ENCODE measurements at regions not wholly inside any gene's neighbourhood (a gene's known extent, or its start where the extent isn't known, plus 50 kb on each side); places are given as distances from the start of the nearest gene placed in this dataset.

DNA sequence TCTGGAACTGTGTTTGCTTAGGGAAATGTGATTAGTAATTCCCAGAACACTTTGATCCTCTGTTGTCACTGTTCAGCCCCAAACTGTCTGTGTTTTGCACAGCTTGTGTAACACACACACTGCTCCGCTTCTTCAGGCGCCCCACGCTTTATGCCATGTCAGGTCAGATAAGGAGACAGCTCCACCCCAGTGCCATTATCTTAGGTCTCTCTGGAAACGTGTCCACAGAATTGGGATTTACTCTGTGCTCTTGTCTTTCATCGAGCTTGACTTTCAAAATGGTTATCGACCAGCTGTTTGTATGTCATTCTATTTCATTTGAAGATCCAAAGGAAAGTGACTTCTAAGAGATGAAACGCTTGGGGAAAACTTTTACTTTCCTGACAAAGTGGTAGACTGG is 106.4 kb upstream of the SSTR4 start:
- TF ChIP-seq, protein P1, sequence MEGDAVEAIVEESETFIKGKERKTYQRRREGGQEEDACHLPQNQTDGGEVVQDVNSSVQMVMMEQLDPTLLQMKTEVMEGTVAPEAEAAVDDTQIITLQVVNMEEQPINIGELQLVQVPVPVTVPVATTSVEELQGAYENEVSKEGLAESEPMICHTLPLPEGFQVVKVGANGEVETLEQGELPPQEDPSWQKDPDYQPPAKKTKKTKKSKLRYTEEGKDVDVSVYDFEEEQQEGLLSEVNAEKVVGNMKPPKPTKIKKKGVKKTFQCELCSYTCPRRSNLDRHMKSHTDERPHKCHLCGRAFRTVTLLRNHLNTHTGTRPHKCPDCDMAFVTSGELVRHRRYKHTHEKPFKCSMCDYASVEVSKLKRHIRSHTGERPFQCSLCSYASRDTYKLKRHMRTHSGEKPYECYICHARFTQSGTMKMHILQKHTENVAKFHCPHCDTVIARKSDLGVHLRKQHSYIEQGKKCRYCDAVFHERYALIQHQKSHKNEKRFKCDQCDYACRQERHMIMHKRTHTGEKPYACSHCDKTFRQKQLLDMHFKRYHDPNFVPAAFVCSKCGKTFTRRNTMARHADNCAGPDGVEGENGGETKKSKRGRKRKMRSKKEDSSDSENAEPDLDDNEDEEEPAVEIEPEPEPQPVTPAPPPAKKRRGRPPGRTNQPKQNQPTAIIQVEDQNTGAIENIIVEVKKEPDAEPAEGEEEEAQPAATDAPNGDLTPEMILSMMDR (IDR thresholded peaks at IDR 0.05; ENCODE audit: low read depth, low read length, missing input control), result no peak
- TF ChIP-seq TAF1 (conservative IDR thresholded peaks at IDR 0.05) (no peak), SP1 (IDR thresholded peaks at IDR 0.05) (no peak), GABPA (IDR thresholded peaks at IDR 0.05 in 1 of 2, conservative IDR thresholded peaks at IDR 0.05 in 1 of 2) (no peak), HNF4G (IDR thresholded peaks at IDR 0.05) (no peak), NR2F2 (IDR thresholded peaks at IDR 0.05) (no peak)
- TF ChIP-seq, protein P2, sequence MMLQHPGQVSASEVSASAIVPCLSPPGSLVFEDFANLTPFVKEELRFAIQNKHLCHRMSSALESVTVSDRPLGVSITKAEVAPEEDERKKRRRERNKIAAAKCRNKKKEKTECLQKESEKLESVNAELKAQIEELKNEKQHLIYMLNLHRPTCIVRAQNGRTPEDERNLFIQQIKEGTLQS (IDR thresholded peaks at IDR 0.05), result no peak
- TF ChIP-seq, protein P3, sequence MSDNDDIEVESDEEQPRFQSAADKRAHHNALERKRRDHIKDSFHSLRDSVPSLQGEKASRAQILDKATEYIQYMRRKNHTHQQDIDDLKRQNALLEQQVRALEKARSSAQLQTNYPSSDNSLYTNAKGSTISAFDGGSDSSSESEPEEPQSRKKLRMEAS (IDR thresholded peaks at IDR 0.05), result no peak
